HepG2 (cell line): ENCODE measurements at regions not wholly inside any gene's neighbourhood (a gene's known extent, or its start where the extent isn't known, plus 50 kb on each side); places are given as distances from the start of the nearest gene placed in this dataset.

Experiments
- ATAC-seq: fragments of 200-7000 bp; cut with Tn5 transposase; 3 replicates; pipeline ENCODE4 v1.9.1; 2020; ENCODE audit warnings: mild to moderate bottlenecking, moderate library complexity
- BruUV-seq: library from RNA; stranded (reverse); fragments of 400-500 nt; replicated peaks from 2 replicates; lab custom pipeline; 2021; lab: Mats Ljungman, UMichigan
- CTCF ChIA-PET: fragments of 300-600 bp; formaldehyde crosslinking; extraction: SDS; loops from one replicate; lab custom pipeline; 2021; ENCODE audit warnings: low total read pairs, inconsistent platforms, low intra/inter-chr PET ratio; lab: Yijun Ruan, JAX
- POLR2A ChIA-PET: fragments of 350-600 bp; sonication (Branson Sonifier 250); formaldehyde crosslinking; loops from one replicate; lab custom pipeline; 2020; ENCODE audit warnings: antibody characterized with exemption, inconsistent platforms; lab: Yijun Ruan, JAX
- DNase-seq: peaks from one replicate; pipeline ENCODE4 v3.0.0-alpha.2; 2015; ENCODE audit warnings: low spot score
- FAIRE-seq: peaks from 3 replicates; lab custom pipeline; 2011; peaks lifted over from hg19 to GRCh38; lab: Jason Lieb, UNC
- H2AFZ ChIP-seq: one replicate; pipeline ENCODE4 v1.6.1; 2011; ENCODE audit warnings: low read length, inconsistent platforms
- H3K27ac ChIP-seq: fragments of 300-600 bp; 3 replicates; pipeline ENCODE4 v1.8.0; 2011; ENCODE audit warnings: mixed run types, mild to moderate bottlenecking, mixed read lengths, low read length, inconsistent platforms; ENCODE audit not compliant: insufficient read depth; ENCODE audit errors: extremely low read length
- H3K27me3 ChIP-seq, 2 experiments: fragments of 200-600 bp in 1 of 2; 2 replicates in 1 of 2; 3 replicates in 1 of 2; pipeline versions ENCODE4 v1.6.0 to v1.8.0; 2011; ENCODE audit warnings: low read length in 2 of 2, mild to moderate bottlenecking in 2 of 2, moderate library complexity in 2 of 2, inconsistent platforms in 1 of 2; ENCODE audit not compliant: insufficient read depth in 2 of 2, control insufficient read depth in 1 of 2
- H3K36me3 ChIP-seq, 2 experiments: fragments of 200-600 bp in 1 of 2; replicated peaks in 1 of 2; 2 replicates in 1 of 2; 3 replicates in 1 of 2; pipeline versions ENCODE4 v1.5.1 to v1.8.0; 2011; ENCODE audit warnings: low read length in 2 of 2, inconsistent platforms in 1 of 2; ENCODE audit not compliant: insufficient read depth in 2 of 2, control insufficient read depth in 1 of 2
- H3K4me1 ChIP-seq: 2 replicates; pipeline ENCODE4 v1.5.1; 2012; ENCODE audit warnings: low read length, inconsistent platforms; ENCODE audit not compliant: insufficient read depth
- H3K4me2 ChIP-seq: 2 replicates; pipeline ENCODE4 v1.6.0; 2011; ENCODE audit warnings: low read depth, low read length, inconsistent platforms
- H3K4me3 ChIP-seq, 3 experiments: fragments of 200-600 bp in 1 of 3; sonication (generic), shearing (Covaris generic) in 1 of 3; replicated peaks in 1 of 3; 2 replicates each; pipeline ENCODE4 v1.5.1; 2011 to 2016; ENCODE audit warnings: low read length in 3 of 3, inconsistent platforms in 2 of 3, low read depth in 2 of 3, mild to moderate bottlenecking in 2 of 3, control low read depth in 1 of 3, mixed read lengths in 1 of 3; ENCODE audit not compliant: insufficient read depth in 1 of 3
- H3K79me2 ChIP-seq: one replicate; pipeline ENCODE4 v1.6.1; 2011; ENCODE audit warnings: low read length, inconsistent platforms; ENCODE audit not compliant: insufficient read depth
- H3K9ac ChIP-seq: 2 replicates; pipeline ENCODE4 v1.6.0; 2011; ENCODE audit warnings: mild to moderate bottlenecking, low read depth, low read length, inconsistent platforms; ENCODE audit not compliant: insufficient read depth
- H3K9me3 ChIP-seq: 2 replicates; pipeline ENCODE4 v1.5.1; 2012; ENCODE audit warnings: mild to moderate bottlenecking, low read length
- H4K20me1 ChIP-seq: 2 replicates; pipeline ENCODE4 v1.6.0; 2011; ENCODE audit warnings: inconsistent platforms, mild to moderate bottlenecking, low read length, moderate library complexity; ENCODE audit not compliant: insufficient read depth
- ADNP ChIP-seq: sonication (generic); formaldehyde crosslinking; IDR thresholded peaks from 2 replicates; pipeline ENCODE4 v1.4.0; 2020; ENCODE audit warnings: missing genetic modification reagents
- ATAD3A ChIP-seq: sonication (generic); formaldehyde crosslinking; IDR thresholded peaks from 2 replicates; pipeline ENCODE4 v1.4.0; 2020; ENCODE audit warnings: missing genetic modification reagents
- KDM4B ChIP-seq: sonication (generic); formaldehyde crosslinking; IDR thresholded peaks from 2 replicates; pipeline ENCODE4 v1.4.0; 2020; ENCODE audit warnings: missing genetic modification reagents
- MED8 ChIP-seq: sonication (generic); formaldehyde crosslinking; IDR thresholded peaks from 2 replicates; pipeline ENCODE4 v1.8.1; 2023; ENCODE audit warnings: mild to moderate bottlenecking, missing genetic modification reagents; ENCODE audit not compliant: insufficient replicate concordance
- SNAI1 ChIP-seq: sonication (generic); formaldehyde crosslinking; IDR thresholded peaks from 2 replicates; pipeline ENCODE4 v1.5.0; 2020; ENCODE audit warnings: mild to moderate bottlenecking, missing genetic modification reagents, borderline replicate concordance
- SNRNP70 ChIP-seq: fragments of 200-400 bp; formaldehyde crosslinking; IDR thresholded peaks from 2 replicates; pipeline ENCODE4 v1.6.1; 2017; ENCODE audit warnings: mild to moderate bottlenecking, low read depth, low read length, moderate library complexity
- TCF7L2 ChIP-seq: IDR thresholded peaks from 2 replicates; pipeline ENCODE4 v1.6.1; 2011; ENCODE audit warnings: mild to moderate bottlenecking, low read depth, low read length, moderate library complexity
- ZNF124 ChIP-seq: sonication (generic); formaldehyde crosslinking; IDR thresholded peaks from 2 replicates; pipeline ENCODE4 v1.4.0; 2020; ENCODE audit warnings: missing genetic modification reagents
- ZNF207 ChIP-seq: fragments of 450-650 bp; IDR thresholded peaks from 2 replicates; pipeline ENCODE4 v1.6.1; 2016; ENCODE audit warnings: antibody characterized with exemption, borderline replicate concordance
- ZNF354B ChIP-seq: sonication (generic); formaldehyde crosslinking; IDR thresholded peaks from 2 replicates; pipeline ENCODE4 v1.8.0; 2022; ENCODE audit warnings: mild to moderate bottlenecking, missing genetic modification reagents
- ZNF432 ChIP-seq: sonication (generic); formaldehyde crosslinking; IDR thresholded peaks from 2 replicates; pipeline ENCODE4 v1.5.0; 2020; ENCODE audit warnings: missing genetic modification reagents, mild to moderate bottlenecking, borderline replicate concordance
- ZNF543 ChIP-seq: sonication (generic); formaldehyde crosslinking; IDR thresholded peaks from 2 replicates; pipeline ENCODE4 v1.4.0; 2020; ENCODE audit warnings: mild to moderate bottlenecking, missing genetic modification reagents
- WGBS: methylation state at CpG from one replicate; pipeline ENCODE4 v1.1.6; 2017; ENCODE audit warnings: low lambda C conversion rate; 5-methylcytosine and 5-hydroxymethylcytosine counted together
- in situ Hi-C: cut with HindIII; loops from 2 replicates; pipeline ENCODE4 v1.10.0; 2017; ENCODE audit warnings: low pct_unique_long_range_greater_than_20kb; ENCODE audit not compliant: extremely low pct_ligation_motif_present
- intact Hi-C: fragments of 100-400 bp; cut with micrococcal nuclease; formaldehyde crosslinking; loops from one replicate; pipeline ENCODE4 v1.10.0; 2022; ENCODE audit not compliant: unreplicated experiment
- TF ChIP-seq, protein P1 (sequence below), 2 experiments: sonication (generic) in 1 of 2; formaldehyde crosslinking in 1 of 2; IDR thresholded peaks; 2 replicates each; pipeline versions ENCODE4 v1.4.0 to v1.6.1; 2018 to 2020; ENCODE audit warnings: missing genetic modification reagents in 2 of 2, borderline replicate concordance in 1 of 2, low read depth in 1 of 2, mild to moderate bottlenecking in 1 of 2, missing biosample characterization in 1 of 2
- TF ChIP-seq, protein P2 (sequence below): sonication (generic); formaldehyde crosslinking; conservative IDR thresholded peaks from 2 replicates; pipeline ENCODE4 v1.4.0; 2020; ENCODE audit warnings: missing genetic modification reagents
- TF ChIP-seq, protein P3 (sequence below): IDR thresholded peaks from 2 replicates; pipeline ENCODE4 v1.6.1; 2016; ENCODE audit warnings: missing compliant biosample characterization, missing genetic modification reagents, borderline replicate concordance
- TF ChIP-seq, protein P4 (sequence below): sonication (generic); formaldehyde crosslinking; conservative IDR thresholded peaks from 2 replicates; pipeline ENCODE4 v1.8.0; 2022; ENCODE audit warnings: low read depth, missing genetic modification reagents

DNA sequence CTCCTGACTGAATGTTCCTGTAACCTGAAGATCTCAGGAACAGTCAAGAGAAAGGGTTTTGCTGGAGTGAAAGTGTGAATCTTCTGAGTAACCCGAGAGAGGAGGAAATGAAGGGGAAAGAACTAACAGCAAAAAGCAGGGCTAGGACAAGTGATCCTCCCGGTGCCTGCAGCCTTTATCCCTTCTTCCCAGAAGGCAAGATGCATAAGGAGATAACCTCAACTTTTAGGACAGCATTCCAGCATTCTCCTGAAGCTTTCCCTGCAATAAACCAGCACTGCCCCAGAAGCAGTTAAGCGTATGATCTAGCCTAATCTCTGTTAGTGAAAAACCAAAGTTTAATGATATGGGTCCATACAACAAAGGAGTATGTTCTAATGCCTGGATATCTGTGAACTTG, 298.8 kb downstream of the MEX3B start:
- Histone ChIP-seq H4K20me1 (no peaks in the 10 kb centered on the region), H3K9me3 (no peaks in the 10 kb centered on the region), H3K27me3 (peaks cover 0 to 2% of the 10 kb centered on the region in 2 experiments; a peak in 2 of 5 replicates), H3K36me3 (no peaks in the 10 kb centered on the region), H2AFZ (no peak overlapping the region), H3K9ac (no peak overlapping the region), H3K4me2 (no peak overlapping the region), H3K79me2 (no peaks in the 10 kb centered on the region), H3K4me3 (no peak overlapping the region), H3K4me1 (no peaks in the 10 kb centered on the region), H3K27ac (no peak overlapping the region)
- 0% methylated on average over 3 of the region's 3 CpGs for WGBS
- no peak for FAIRE-seq
- TF ChIP-seq ZNF354B (CRISPR knock-in tag) (no peak), ZNF432 (CRISPR knock-in tag) (no peak), KDM4B (no peak), ZNF207 (no peak), ATAD3A (CRISPR knock-in tag) (no peak), TCF7L2 (no peak), SNRNP70 (no peak), MED8 (CRISPR knock-in tag) (no peak), ZNF124 (CRISPR knock-in tag) (no peak), ZNF543 (CRISPR knock-in tag) (no peak), ADNP (CRISPR knock-in tag) (no peak), SNAI1 (CRISPR knock-in tag) (no peak)
- TF ChIP-seq, protein P1, sequence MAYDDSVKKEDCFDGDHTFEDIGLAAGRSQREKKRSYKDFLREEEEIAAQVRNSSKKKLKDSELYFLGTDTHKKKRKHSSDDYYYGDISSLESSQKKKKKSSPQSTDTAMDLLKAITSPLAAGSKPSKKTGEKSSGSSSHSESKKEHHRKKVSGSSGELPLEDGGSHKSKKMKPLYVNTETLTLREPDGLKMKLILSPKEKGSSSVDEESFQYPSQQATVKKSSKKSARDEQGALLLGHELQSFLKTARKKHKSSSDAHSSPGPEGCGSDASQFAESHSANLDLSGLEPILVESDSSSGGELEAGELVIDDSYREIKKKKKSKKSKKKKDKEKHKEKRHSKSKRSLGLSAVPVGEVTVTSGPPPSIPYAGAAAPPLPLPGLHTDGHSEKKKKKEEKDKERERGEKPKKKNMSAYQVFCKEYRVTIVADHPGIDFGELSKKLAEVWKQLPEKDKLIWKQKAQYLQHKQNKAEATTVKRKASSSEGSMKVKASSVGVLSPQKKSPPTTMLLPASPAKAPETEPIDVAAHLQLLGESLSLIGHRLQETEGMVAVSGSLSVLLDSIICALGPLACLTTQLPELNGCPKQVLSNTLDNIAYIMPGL (CRISPR knock-in tag; IDR thresholded peaks at IDR 0.05; ENCODE audit: borderline replicate concordance in 1 of 2, low read depth in 1 of 2), result no peak
- TF ChIP-seq, protein P2, sequence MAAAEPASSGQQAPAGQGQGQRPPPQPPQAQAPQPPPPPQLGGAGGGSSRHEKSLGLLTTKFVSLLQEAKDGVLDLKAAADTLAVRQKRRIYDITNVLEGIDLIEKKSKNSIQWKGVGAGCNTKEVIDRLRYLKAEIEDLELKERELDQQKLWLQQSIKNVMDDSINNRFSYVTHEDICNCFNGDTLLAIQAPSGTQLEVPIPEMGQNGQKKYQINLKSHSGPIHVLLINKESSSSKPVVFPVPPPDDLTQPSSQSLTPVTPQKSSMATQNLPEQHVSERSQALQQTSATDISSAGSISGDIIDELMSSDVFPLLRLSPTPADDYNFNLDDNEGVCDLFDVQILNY (CRISPR knock-in tag), result no peak
- TF ChIP-seq, protein P3, sequence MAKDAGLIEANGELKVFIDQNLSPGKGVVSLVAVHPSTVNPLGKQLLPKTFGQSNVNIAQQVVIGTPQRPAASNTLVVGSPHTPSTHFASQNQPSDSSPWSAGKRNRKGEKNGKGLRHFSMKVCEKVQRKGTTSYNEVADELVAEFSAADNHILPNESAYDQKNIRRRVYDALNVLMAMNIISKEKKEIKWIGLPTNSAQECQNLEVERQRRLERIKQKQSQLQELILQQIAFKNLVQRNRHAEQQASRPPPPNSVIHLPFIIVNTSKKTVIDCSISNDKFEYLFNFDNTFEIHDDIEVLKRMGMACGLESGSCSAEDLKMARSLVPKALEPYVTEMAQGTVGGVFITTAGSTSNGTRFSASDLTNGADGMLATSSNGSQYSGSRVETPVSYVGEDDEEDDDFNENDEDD, result no peak
- TF ChIP-seq, protein P4, sequence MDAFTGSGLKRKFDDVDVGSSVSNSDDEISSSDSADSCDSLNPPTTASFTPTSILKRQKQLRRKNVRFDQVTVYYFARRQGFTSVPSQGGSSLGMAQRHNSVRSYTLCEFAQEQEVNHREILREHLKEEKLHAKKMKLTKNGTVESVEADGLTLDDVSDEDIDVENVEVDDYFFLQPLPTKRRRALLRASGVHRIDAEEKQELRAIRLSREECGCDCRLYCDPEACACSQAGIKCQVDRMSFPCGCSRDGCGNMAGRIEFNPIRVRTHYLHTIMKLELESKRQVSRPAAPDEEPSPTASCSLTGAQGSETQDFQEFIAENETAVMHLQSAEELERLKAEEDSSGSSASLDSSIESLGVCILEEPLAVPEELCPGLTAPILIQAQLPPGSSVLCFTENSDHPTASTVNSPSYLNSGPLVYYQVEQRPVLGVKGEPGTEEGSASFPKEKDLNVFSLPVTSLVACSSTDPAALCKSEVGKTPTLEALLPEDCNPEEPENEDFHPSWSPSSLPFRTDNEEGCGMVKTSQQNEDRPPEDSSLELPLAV (CRISPR knock-in tag), result no peak
- ChIA-PET CTCF (no interaction called here), POLR2A (no interaction called here)
- no peak for ATAC-seq
- no TSS peak for BruUV-seq
- in situ Hi-C loops, result no loop called here
- no peak for DNase-seq
- intact Hi-C loops, result no loop called here
